ENCODE measurements at regions not wholly inside any gene's neighbourhood (a gene's known extent, or its start where the extent isn't known, plus 50 kb on each side); places are given as distances from the start of the nearest gene placed in this dataset.

DNA sequence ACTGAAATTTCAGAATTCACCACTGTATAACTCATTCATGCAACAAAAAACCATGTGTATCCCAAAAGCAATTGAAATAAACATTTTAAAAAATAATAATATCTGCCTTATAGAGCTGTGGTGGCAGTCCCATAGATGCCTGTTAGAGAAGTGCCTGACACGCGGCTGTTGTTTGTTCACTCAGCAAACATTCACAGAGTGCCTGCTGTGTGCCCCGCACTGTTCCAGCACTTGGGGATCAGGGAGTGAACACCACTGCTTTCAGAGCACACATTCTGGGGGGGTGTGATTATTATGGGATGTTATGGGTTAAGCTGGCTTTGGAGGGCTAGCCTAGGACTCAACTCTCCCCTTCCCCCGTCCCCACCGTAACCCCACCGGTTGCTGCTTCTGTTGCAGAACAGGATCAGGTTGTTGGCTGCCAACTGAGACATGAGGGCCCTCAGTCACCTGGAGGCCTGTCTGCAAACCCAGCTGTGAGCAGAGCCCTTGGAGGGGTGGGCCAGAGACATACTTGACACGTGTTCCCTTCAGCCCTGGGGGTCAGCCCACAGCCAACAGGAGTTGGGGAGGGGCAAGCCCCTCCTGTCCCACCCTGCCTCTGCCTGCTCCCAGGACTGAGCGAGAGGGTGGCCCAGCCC is 103.3 kb upstream of the CIBAR2 start:
- Histone ChIP-seq H3K4me3 (ENCODE audit: low read length) (no peak overlapping the region), H3K27me3 (ENCODE audit: low read depth, low read length) (no peaks in the 10 kb centered on the region), H3K9ac (ENCODE audit: low read length) (no peak overlapping the region), H3K9me3 (ENCODE audit: insufficient read depth, low read length) (no peaks in the 10 kb centered on the region), H3K36me3 (replicated peaks; ENCODE audit: low read depth, low read length) (no peaks in the 10 kb centered on the region), H3K4me1 (ENCODE audit: low read length) (no peaks in the 10 kb centered on the region), H2AFZ (ENCODE audit: low read depth, low read length) (no peak overlapping the region), H3K79me2 (ENCODE audit: low read length) (no peaks in the 10 kb centered on the region), H3K4me2 (ENCODE audit: low read length) (no peak overlapping the region), H3K27ac (ENCODE audit: low read length) (no peak overlapping the region), H4K20me1 (ENCODE audit: insufficient read depth, low read length) (no peaks in the 10 kb centered on the region)
- no peak for TF ChIP-seq EZH2phosphoT487 (IDR thresholded peaks at IDR 0.05; ENCODE audit: low read depth)
- TF ChIP-seq, protein P1, sequence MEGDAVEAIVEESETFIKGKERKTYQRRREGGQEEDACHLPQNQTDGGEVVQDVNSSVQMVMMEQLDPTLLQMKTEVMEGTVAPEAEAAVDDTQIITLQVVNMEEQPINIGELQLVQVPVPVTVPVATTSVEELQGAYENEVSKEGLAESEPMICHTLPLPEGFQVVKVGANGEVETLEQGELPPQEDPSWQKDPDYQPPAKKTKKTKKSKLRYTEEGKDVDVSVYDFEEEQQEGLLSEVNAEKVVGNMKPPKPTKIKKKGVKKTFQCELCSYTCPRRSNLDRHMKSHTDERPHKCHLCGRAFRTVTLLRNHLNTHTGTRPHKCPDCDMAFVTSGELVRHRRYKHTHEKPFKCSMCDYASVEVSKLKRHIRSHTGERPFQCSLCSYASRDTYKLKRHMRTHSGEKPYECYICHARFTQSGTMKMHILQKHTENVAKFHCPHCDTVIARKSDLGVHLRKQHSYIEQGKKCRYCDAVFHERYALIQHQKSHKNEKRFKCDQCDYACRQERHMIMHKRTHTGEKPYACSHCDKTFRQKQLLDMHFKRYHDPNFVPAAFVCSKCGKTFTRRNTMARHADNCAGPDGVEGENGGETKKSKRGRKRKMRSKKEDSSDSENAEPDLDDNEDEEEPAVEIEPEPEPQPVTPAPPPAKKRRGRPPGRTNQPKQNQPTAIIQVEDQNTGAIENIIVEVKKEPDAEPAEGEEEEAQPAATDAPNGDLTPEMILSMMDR (IDR thresholded peaks at IDR 0.05; ENCODE audit: low read depth, low read length), result no peak

GRCh38 chr16:85216522-85217375 is 104.5 kb upstream of the CIBAR2 start:
- no peaks in the 10 kb centered on the region for H3K27me3 ChIP-seq (ENCODE audit: low read depth, low read length)
- no peak overlapping the region for H3K4me2 ChIP-seq (ENCODE audit: low read length)
- H3K4me1 ChIP-seq (ENCODE audit: low read length), result no peaks in the 10 kb centered on the region
- no peak overlapping the region for H3K27ac ChIP-seq (ENCODE audit: low read length)
- no peak overlapping the region for H3K4me3 ChIP-seq (ENCODE audit: low read length)
- H3K36me3 ChIP-seq (replicated peaks; ENCODE audit: low read depth, low read length), result no peaks in the 10 kb centered on the region
- no peak overlapping the region for H2AFZ ChIP-seq (ENCODE audit: low read depth, low read length)
- no peak for TF ChIP-seq EZH2phosphoT487 (IDR thresholded peaks at IDR 0.05; ENCODE audit: low read depth)
- TF ChIP-seq, protein P1 (IDR thresholded peaks at IDR 0.05; ENCODE audit: low read depth, low read length), result no peak
- no peaks in the 10 kb centered on the region for H3K9me3 ChIP-seq (ENCODE audit: insufficient read depth, low read length)
- no peak overlapping the region for H3K9ac ChIP-seq (ENCODE audit: low read length)
- H4K20me1 ChIP-seq (ENCODE audit: insufficient read depth, low read length), result no peaks in the 10 kb centered on the region
- H3K79me2 ChIP-seq (ENCODE audit: low read length), result no peaks in the 10 kb centered on the region

GRCh38 chr16:85220125-85220839 is 108.0 kb upstream of the CIBAR2 start:
- Histone ChIP-seq H4K20me1 (ENCODE audit: insufficient read depth, low read length) (no peaks in the 10 kb centered on the region), H3K9ac (ENCODE audit: low read length) (no peak overlapping the region), H3K4me1 (ENCODE audit: low read length) (no peaks in the 10 kb centered on the region), H2AFZ (ENCODE audit: low read depth, low read length) (no peak overlapping the region), H3K9me3 (ENCODE audit: insufficient read depth, low read length) (no peaks in the 10 kb centered on the region), H3K27me3 (ENCODE audit: low read depth, low read length) (no peaks in the 10 kb centered on the region), H3K4me2 (ENCODE audit: low read length) (no peak overlapping the region), H3K79me2 (ENCODE audit: low read length) (no peaks in the 10 kb centered on the region), H3K27ac (ENCODE audit: low read length) (no peak overlapping the region), H3K4me3 (ENCODE audit: low read length) (no peak overlapping the region), H3K36me3 (replicated peaks; ENCODE audit: low read depth, low read length) (no peaks in the 10 kb centered on the region)
- TF ChIP-seq EZH2phosphoT487 (IDR thresholded peaks at IDR 0.05; ENCODE audit: low read depth), result no peak
- TF ChIP-seq, protein P1 (IDR thresholded peaks at IDR 0.05; ENCODE audit: low read depth, low read length), result no peak
